Fibroblast of lung (primary cell): ENCODE measurements at regions not wholly inside any gene's neighbourhood (a gene's known extent, or its start where the extent isn't known, plus 50 kb on each side); places are given as distances from the start of the nearest gene placed in this dataset.

Experiments
- DNase-seq, 2 donors: peaks; one replicate each; pipeline versions ENCODE4 v3.0.0 to v3.0.0-alpha.2; 2010; ENCODE audit warnings: low read depth in 2 of 2
- H2AFZ ChIP-seq: 2 replicates; pipeline ENCODE4 v1.5.1; 2012; ENCODE audit warnings: low read length, control low read depth, inconsistent platforms
- H3K27ac ChIP-seq: 2 replicates; pipeline ENCODE4 v1.5.1; 2011; ENCODE audit warnings: low read length, control low read depth; ENCODE audit not compliant: insufficient read depth
- H3K27me3 ChIP-seq: 2 replicates; pipeline ENCODE4 v1.5.1; 2011; ENCODE audit warnings: mild to moderate bottlenecking, low read length; ENCODE audit not compliant: control insufficient read depth, insufficient read depth
- H3K36me3 ChIP-seq: 2 replicates; pipeline ENCODE4 v1.5.1; 2011; ENCODE audit warnings: low read length; ENCODE audit not compliant: control insufficient read depth, insufficient read depth
- H3K4me1 ChIP-seq: 2 replicates; pipeline ENCODE4 v1.5.1; 2011; ENCODE audit warnings: low read length; ENCODE audit not compliant: control insufficient read depth, insufficient read depth; ENCODE audit errors: extremely low read depth
- H3K4me2 ChIP-seq: 2 replicates; pipeline ENCODE4 v1.5.1; 2011; ENCODE audit warnings: low read length, control low read depth; ENCODE audit not compliant: insufficient read depth; ENCODE audit errors: extremely low read depth
- H3K4me3 ChIP-seq, 4 experiments: fragments of 200-600 bp in 1 of 4; sonication (generic) in 1 of 4; replicated peaks in 1 of 4; 2 replicates each; pipeline ENCODE4 v1.5.1; 2011 to 2016; ENCODE audit warnings: low read length in 4 of 4, low read depth in 3 of 4, mild to moderate bottlenecking in 3 of 4, control low read depth in 2 of 4, inconsistent platforms in 1 of 4, mixed read lengths in 1 of 4; ENCODE audit not compliant: insufficient read depth in 1 of 4; ENCODE audit errors: control extremely low read depth in 1 of 4
- H3K79me2 ChIP-seq: 2 replicates; pipeline ENCODE4 v1.5.1; 2012; ENCODE audit warnings: mild to moderate bottlenecking, low read length, inconsistent platforms; ENCODE audit not compliant: control insufficient read depth, insufficient read depth
- H3K9ac ChIP-seq: 2 replicates; pipeline ENCODE4 v1.5.1; 2011; ENCODE audit warnings: mild to moderate bottlenecking, low read length, control low read depth; ENCODE audit not compliant: insufficient read depth
- H3K9me3 ChIP-seq: 2 replicates; pipeline ENCODE4 v1.5.1; 2012; ENCODE audit warnings: low read depth, low read length; ENCODE audit not compliant: control insufficient read depth, insufficient read depth
- H4K20me1 ChIP-seq: 2 replicates; pipeline ENCODE4 v1.5.1; 2011; ENCODE audit warnings: low read length; ENCODE audit not compliant: control insufficient read depth, insufficient read depth; ENCODE audit errors: extremely low read depth
- EZH2 ChIP-seq: IDR thresholded peaks from 2 replicates; pipeline ENCODE4 v1.5.1; 2012; ENCODE audit warnings: low read length, control low read depth, mild to moderate bottlenecking; ENCODE audit errors: missing control alignments
- TF ChIP-seq, protein P1 (sequence below), 2 donors: IDR thresholded peaks in 1 of 2; conservative IDR thresholded peaks in 1 of 2; 1 replicate in 1 of 2; 2 replicates in 1 of 2; pipeline ENCODE4 v1.5.1; 2011 to 2012; ENCODE audit warnings: low read length in 2 of 2, control low read depth in 1 of 2, inconsistent platforms in 1 of 2, low read depth in 1 of 2, mild to moderate bottlenecking in 1 of 2

DNA sequence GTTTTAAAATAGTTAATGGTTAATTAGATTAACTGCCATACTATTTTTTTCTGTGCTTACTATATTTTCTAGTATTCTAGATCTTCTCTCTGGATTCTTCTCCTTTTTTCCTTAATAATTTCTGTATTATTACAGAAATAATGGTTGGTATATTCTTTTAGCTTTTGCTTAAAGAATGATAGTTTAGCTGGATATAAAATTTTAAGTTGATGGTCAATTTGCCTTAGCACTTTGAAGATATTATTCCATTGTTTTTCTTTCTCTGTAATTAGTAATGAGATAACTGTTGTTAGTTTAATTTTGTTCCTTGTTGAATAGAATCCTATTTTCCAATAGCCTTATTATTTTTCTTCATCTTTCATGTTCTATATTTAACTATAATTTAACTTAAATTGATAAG, 99.9 kb upstream of the NCAM1 start:
- H3K9me3 ChIP-seq = no peaks in the 10 kb centered on the region
- H3K9ac ChIP-seq = no peak overlapping the region
- H3K79me2 ChIP-seq = no peaks in the 10 kb centered on the region
- no peak overlapping the region for H3K27ac ChIP-seq
- no peak overlapping the region for H2AFZ ChIP-seq
- no peaks in the 10 kb centered on the region for H3K4me1 ChIP-seq
- TF ChIP-seq, protein P1, sequence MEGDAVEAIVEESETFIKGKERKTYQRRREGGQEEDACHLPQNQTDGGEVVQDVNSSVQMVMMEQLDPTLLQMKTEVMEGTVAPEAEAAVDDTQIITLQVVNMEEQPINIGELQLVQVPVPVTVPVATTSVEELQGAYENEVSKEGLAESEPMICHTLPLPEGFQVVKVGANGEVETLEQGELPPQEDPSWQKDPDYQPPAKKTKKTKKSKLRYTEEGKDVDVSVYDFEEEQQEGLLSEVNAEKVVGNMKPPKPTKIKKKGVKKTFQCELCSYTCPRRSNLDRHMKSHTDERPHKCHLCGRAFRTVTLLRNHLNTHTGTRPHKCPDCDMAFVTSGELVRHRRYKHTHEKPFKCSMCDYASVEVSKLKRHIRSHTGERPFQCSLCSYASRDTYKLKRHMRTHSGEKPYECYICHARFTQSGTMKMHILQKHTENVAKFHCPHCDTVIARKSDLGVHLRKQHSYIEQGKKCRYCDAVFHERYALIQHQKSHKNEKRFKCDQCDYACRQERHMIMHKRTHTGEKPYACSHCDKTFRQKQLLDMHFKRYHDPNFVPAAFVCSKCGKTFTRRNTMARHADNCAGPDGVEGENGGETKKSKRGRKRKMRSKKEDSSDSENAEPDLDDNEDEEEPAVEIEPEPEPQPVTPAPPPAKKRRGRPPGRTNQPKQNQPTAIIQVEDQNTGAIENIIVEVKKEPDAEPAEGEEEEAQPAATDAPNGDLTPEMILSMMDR (conservative IDR thresholded peaks at IDR 0.05 in 1 of 2, IDR thresholded peaks at IDR 0.05 in 1 of 2; ENCODE audit: low read depth in 1 of 2, low read length in 2 of 2) = no peak
- TF ChIP-seq EZH2 = no peak
- no peak for DNase-seq
- no peaks in the 10 kb centered on the region for H3K27me3 ChIP-seq
- no peaks in the 10 kb centered on the region for H4K20me1 ChIP-seq
- no peaks in the 10 kb centered on the region for H3K36me3 ChIP-seq
- H3K4me3 ChIP-seq = no peak overlapping the region
- no peak overlapping the region for H3K4me2 ChIP-seq

DNA sequence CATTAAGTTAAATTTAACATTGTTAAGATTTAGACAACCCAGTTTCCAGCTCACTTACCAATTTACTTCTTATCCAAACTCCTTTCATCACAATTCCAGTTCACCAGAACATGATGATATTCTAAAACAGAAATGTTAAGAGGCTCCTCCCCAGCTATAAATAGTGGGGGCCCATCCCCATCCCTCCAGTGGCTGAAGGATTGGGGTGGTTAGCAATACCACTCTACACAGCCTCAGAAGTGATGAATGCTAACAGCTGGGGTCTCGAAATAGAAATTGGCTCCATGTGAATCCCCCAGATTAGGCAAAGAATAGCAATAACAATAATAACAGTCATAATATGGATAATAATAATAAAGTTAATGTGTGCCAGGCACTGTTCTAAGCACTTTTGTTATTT, 97.9 kb upstream of the NCAM1 start:
- no peaks in the 10 kb centered on the region for H3K4me1 ChIP-seq
- no peak overlapping the region for H3K4me3 ChIP-seq
- no peak for TF ChIP-seq EZH2
- TF ChIP-seq, protein P1 (conservative IDR thresholded peaks at IDR 0.05 in 1 of 2, IDR thresholded peaks at IDR 0.05 in 1 of 2; ENCODE audit: low read depth in 1 of 2, low read length in 2 of 2) = no peak
- DNase-seq = no peak
- H3K27me3 ChIP-seq = no peaks in the 10 kb centered on the region
- no peak overlapping the region for H3K27ac ChIP-seq
- H3K9ac ChIP-seq = no peak overlapping the region
- no peak overlapping the region for H2AFZ ChIP-seq
- H4K20me1 ChIP-seq = no peaks in the 10 kb centered on the region
- H3K9me3 ChIP-seq = no peaks in the 10 kb centered on the region
- no peaks in the 10 kb centered on the region for H3K36me3 ChIP-seq
- H3K4me2 ChIP-seq = no peak overlapping the region
- no peaks in the 10 kb centered on the region for H3K79me2 ChIP-seq

DNA sequence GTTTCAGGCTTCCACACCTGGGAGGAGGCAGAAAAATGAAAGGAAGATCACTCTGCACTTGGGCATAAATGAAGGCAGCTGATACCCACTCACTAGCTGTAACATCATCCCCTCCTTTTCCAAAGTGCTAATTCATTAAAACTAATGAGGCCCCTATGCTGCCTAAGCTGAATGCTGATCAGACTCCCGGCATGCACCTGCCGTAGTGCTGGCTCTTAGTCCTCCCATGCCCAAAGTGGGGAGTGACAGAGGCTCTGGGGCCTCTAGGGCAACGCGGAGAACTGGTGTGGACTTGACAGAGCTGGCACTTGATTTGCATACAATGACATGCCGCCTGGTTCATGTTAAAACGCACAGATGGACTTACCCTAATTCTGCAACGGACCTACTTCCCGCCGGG, 96.5 kb upstream of the NCAM1 start:
- H3K4me3 ChIP-seq = no peak overlapping the region
- no peaks in the 10 kb centered on the region for H4K20me1 ChIP-seq
- no peak for TF ChIP-seq EZH2
- TF ChIP-seq, protein P1 (conservative IDR thresholded peaks at IDR 0.05 in 1 of 2, IDR thresholded peaks at IDR 0.05 in 1 of 2; ENCODE audit: low read depth in 1 of 2, low read length in 2 of 2) = no peak
- no peak overlapping the region for H3K4me2 ChIP-seq
- H2AFZ ChIP-seq = no peak overlapping the region
- no peaks in the 10 kb centered on the region for H3K27me3 ChIP-seq
- no peaks in the 10 kb centered on the region for H3K36me3 ChIP-seq
- DNase-seq = no peak
- no peaks in the 10 kb centered on the region for H3K79me2 ChIP-seq
- H3K9ac ChIP-seq = no peak overlapping the region
- H3K27ac ChIP-seq = no peak overlapping the region
- no peaks in the 10 kb centered on the region for H3K4me1 ChIP-seq
- no peaks in the 10 kb centered on the region for H3K9me3 ChIP-seq
